Mesendoderm (in vitro differentiated cells): ENCODE measurements at regions not wholly inside any gene's neighbourhood (a gene's known extent, or its start where the extent isn't known, plus 50 kb on each side); places are given as distances from the start of the nearest gene placed in this dataset.

ENCODE experiments used
- DNase-seq: peaks from one replicate; pipeline ENCODE4 v3.0.0; 2013
- H2AK5ac ChIP-seq: 2 replicates; pipeline ENCODE4 v1.6.1; 2013; ENCODE audit warnings: low read length, inconsistent platforms
- H2BK120ac ChIP-seq: 2 replicates; pipeline ENCODE4 v1.6.1; 2013; ENCODE audit warnings: low read depth, mild to moderate bottlenecking, low read length, moderate library complexity, mixed read lengths
- H2BK15ac ChIP-seq: replicated peaks from 2 replicates; pipeline ENCODE4 v1.6.1; 2013; ENCODE audit warnings: low read depth, mild to moderate bottlenecking, moderate library complexity
- H2BK5ac ChIP-seq: 2 replicates; pipeline ENCODE4 v1.6.1; 2013; ENCODE audit warnings: low read length, inconsistent platforms
- H3K18ac ChIP-seq: 2 replicates; pipeline ENCODE4 v1.6.1; 2013; ENCODE audit warnings: mild to moderate bottlenecking, low read length, mixed read lengths
- H3K23ac ChIP-seq: one replicate; pipeline ENCODE4 v1.6.1; 2013; ENCODE audit warnings: low read length
- H3K27ac ChIP-seq: 2 replicates; pipeline ENCODE4 v1.5.1; 2013; ENCODE audit warnings: low read depth, mild to moderate bottlenecking, inconsistent platforms, low read length, moderate library complexity
- H3K27me3 ChIP-seq: 2 replicates; pipeline ENCODE4 v1.6.1; 2013; ENCODE audit warnings: low read length, control low read depth, mild to moderate bottlenecking, inconsistent platforms; ENCODE audit not compliant: insufficient read depth, poor library complexity
- H3K36me3 ChIP-seq: 2 replicates; pipeline ENCODE4 v1.6.1; 2013; ENCODE audit warnings: low read length, inconsistent platforms; ENCODE audit not compliant: control insufficient read depth, insufficient read depth
- H3K4ac ChIP-seq: one replicate; pipeline ENCODE4 v1.6.1; 2013; ENCODE audit warnings: low read depth, mild to moderate bottlenecking, low read length, moderate library complexity
- H3K4me1 ChIP-seq: 2 replicates; pipeline ENCODE4 v1.6.1; 2013; ENCODE audit warnings: low read depth, low read length, inconsistent platforms; ENCODE audit not compliant: control insufficient read depth
- H3K4me2 ChIP-seq: 2 replicates; pipeline ENCODE4 v1.6.1; 2013; ENCODE audit warnings: low read length
- H3K4me3 ChIP-seq: 2 replicates; pipeline ENCODE4 v1.5.1; 2013; ENCODE audit warnings: mild to moderate bottlenecking, low read length
- H3K56ac ChIP-seq: one replicate; pipeline ENCODE4 v1.6.1; 2013; ENCODE audit warnings: low read length
- H3K79me1 ChIP-seq: 2 replicates; pipeline ENCODE4 v1.6.1; 2013; ENCODE audit warnings: low read length, inconsistent platforms
- H3K79me2 ChIP-seq: 2 replicates; pipeline ENCODE4 v1.6.1; 2013; ENCODE audit warnings: mild to moderate bottlenecking, low read length; ENCODE audit not compliant: control insufficient read depth, insufficient read depth
- H3K9ac ChIP-seq: 2 replicates; pipeline ENCODE4 v1.6.1; 2013; ENCODE audit warnings: low read length, inconsistent platforms
- H4K5ac ChIP-seq: one replicate; pipeline ENCODE4 v1.6.1; 2013; ENCODE audit warnings: low read length
- H4K8ac ChIP-seq: one replicate; pipeline ENCODE4 v1.6.1; 2013; ENCODE audit warnings: low read depth, mild to moderate bottlenecking, control low read depth, low read length, moderate library complexity
- WGBS: extraction: QIAGEN DNeasy Blood & Tissue Kit; methylation state at CpG from one replicate; pipeline ENCODE4 v1.1.7; 2013; ENCODE audit warnings: low lambda C conversion rate, missing lambda C conversion rate; ENCODE audit not compliant: insufficient coverage; ENCODE audit errors: extremely low coverage; 5-methylcytosine and 5-hydroxymethylcytosine counted together

DNA sequence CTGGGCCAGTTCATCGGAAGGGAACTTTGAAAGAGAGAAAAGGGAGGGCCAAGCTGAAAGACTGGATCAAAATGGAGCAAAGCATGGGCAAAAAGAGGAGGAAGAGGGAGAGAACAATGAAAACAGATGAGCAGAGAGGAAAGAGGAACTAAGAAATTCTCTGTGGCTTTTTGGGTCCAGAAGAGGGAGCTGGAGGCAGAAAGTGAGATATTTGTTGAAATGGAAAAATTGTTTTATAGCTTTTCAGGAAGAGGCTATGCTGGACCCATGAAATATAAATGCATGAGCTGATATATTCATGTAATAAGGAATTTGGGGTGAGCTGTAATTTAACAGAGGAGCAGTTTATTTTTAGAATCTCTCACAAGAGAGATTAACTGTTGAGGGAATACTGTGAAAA lies 457.3 kb downstream of the DMAC1 start:
- no peak overlapping the region for H2BK120ac ChIP-seq
- no peak overlapping the region for H3K18ac ChIP-seq
- H4K5ac ChIP-seq = no peak overlapping the region
- no peak overlapping the region for H4K8ac ChIP-seq
- H3K56ac ChIP-seq = no peak overlapping the region
- H2BK5ac ChIP-seq = no peak overlapping the region
- no peak overlapping the region for H2BK15ac ChIP-seq
- H3K23ac ChIP-seq = no peak overlapping the region
- no peak overlapping the region for H3K4me2 ChIP-seq
- no CpG with 5 or more reads among the region's 1 CpG for WGBS
- H3K4ac ChIP-seq = no peak overlapping the region
- H3K4me1 ChIP-seq = peaks cover 2% of the 10 kb centered on the region
- H2AK5ac ChIP-seq = no peak overlapping the region
- H3K79me2 ChIP-seq = no peaks in the 10 kb centered on the region
- no peak for DNase-seq
- H3K9ac ChIP-seq = no peak overlapping the region
- H3K79me1 ChIP-seq = no peaks in the 10 kb centered on the region
- no peak overlapping the region for H3K4me3 ChIP-seq
- no peak overlapping the region for H3K27ac ChIP-seq
- H3K27me3 ChIP-seq = no peaks in the 10 kb centered on the region
- no peaks in the 10 kb centered on the region for H3K36me3 ChIP-seq

DNA sequence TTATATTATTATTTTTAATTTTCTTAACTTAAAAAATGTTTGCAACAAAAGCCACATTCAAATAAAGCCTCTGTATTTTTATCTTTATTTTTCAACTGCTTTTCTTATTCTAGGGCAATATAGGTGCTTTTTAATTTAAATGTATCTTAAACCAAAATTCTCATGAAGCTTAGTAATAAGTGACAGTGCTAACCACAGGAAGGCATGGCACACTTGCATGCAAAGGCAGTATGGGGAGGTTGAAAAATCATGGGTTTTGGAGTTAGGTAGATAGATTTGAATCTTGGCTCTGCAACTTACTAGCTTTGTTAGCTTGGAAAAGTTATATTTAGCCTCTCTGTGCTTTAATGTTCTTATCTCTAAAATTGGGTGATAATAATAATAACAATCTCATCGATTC lies 458.0 kb downstream of the DMAC1 start:
- no peak overlapping the region for H2BK120ac ChIP-seq
- no peak overlapping the region for H3K9ac ChIP-seq
- no peak overlapping the region for H4K8ac ChIP-seq
- no peak overlapping the region for H2BK5ac ChIP-seq
- no peaks in the 10 kb centered on the region for H3K79me1 ChIP-seq
- no peak overlapping the region for H2BK15ac ChIP-seq
- H3K4ac ChIP-seq = no peak overlapping the region
- H3K36me3 ChIP-seq = no peaks in the 10 kb centered on the region
- no peaks in the 10 kb centered on the region for H3K27me3 ChIP-seq
- H3K56ac ChIP-seq = no peak overlapping the region
- no peak overlapping the region for H2AK5ac ChIP-seq
- H3K79me2 ChIP-seq = no peaks in the 10 kb centered on the region
- H3K4me2 ChIP-seq = no peak overlapping the region
- H3K23ac ChIP-seq = no peak overlapping the region
- no peak overlapping the region for H3K18ac ChIP-seq
- H3K27ac ChIP-seq = no peak overlapping the region
- H3K4me1 ChIP-seq = peaks cover 2% of the 10 kb centered on the region
- no peak overlapping the region for H4K5ac ChIP-seq
- DNase-seq = no peak
- H3K4me3 ChIP-seq = no peak overlapping the region
- no CpG with 5 or more reads among the region's 1 CpG for WGBS

DNA sequence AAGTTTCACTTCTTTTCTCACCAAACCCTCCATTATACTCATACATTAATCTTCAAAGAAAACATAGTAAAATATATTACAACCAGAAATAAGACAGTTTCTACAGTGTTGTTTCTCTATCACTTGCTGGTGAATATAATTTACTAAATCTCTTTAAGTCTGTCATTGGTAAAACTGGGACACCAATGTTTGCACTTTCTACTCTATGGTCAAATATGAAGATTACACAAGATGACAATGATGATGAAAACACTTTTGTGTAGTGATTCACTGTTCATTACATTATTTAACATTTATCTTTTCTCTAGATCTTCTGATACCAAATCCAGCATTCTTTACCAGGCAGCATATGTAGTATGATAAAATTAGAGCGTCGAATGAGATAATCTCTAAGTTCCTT lies 459.1 kb downstream of the DMAC1 start:
- no CpG with 5 or more reads among the region's 2 CpGs for WGBS
- H3K4ac ChIP-seq = no peak overlapping the region
- no peak overlapping the region for H3K23ac ChIP-seq
- H2AK5ac ChIP-seq = no peak overlapping the region
- no peak overlapping the region for H4K5ac ChIP-seq
- H3K79me1 ChIP-seq = no peaks in the 10 kb centered on the region
- H2BK5ac ChIP-seq = no peak overlapping the region
- H3K36me3 ChIP-seq = no peaks in the 10 kb centered on the region
- H4K8ac ChIP-seq = no peak overlapping the region
- no peaks in the 10 kb centered on the region for H3K79me2 ChIP-seq
- no peak for DNase-seq
- H3K9ac ChIP-seq = no peak overlapping the region
- no peaks in the 10 kb centered on the region for H3K27me3 ChIP-seq
- no peak overlapping the region for H3K4me2 ChIP-seq
- H3K4me3 ChIP-seq = no peak overlapping the region
- no peak overlapping the region for H3K27ac ChIP-seq
- H3K18ac ChIP-seq = no peak overlapping the region
- H2BK15ac ChIP-seq = no peak overlapping the region
- no peak overlapping the region for H2BK120ac ChIP-seq
- no peak overlapping the region for H3K56ac ChIP-seq
- peaks cover 2% of the 10 kb centered on the region for H3K4me1 ChIP-seq

GRCh38 chr9:7338586-7339281 lies 460.8 kb downstream of the DMAC1 start:
- no peak overlapping the region for H3K56ac ChIP-seq
- no peak overlapping the region for H2AK5ac ChIP-seq
- H3K27me3 ChIP-seq = no peaks in the 10 kb centered on the region
- H3K4ac ChIP-seq = no peak overlapping the region
- H3K79me2 ChIP-seq = no peaks in the 10 kb centered on the region
- H3K36me3 ChIP-seq = no peaks in the 10 kb centered on the region
- H3K4me2 ChIP-seq = no peak overlapping the region
- H4K8ac ChIP-seq = no peak overlapping the region
- H2BK15ac ChIP-seq = no peak overlapping the region
- H2BK120ac ChIP-seq = no peak overlapping the region
- no peak overlapping the region for H3K9ac ChIP-seq
- DNase-seq = peak; percentile 60
- no peaks in the 10 kb centered on the region for H3K79me1 ChIP-seq
- no peak overlapping the region for H3K18ac ChIP-seq
- no peak overlapping the region for H3K23ac ChIP-seq
- no CpG with 5 or more reads among the region's 6 CpGs for WGBS
- H3K27ac ChIP-seq = no peak overlapping the region
- no peak overlapping the region for H3K4me3 ChIP-seq
- no peak overlapping the region for H4K5ac ChIP-seq
- no peak overlapping the region for H2BK5ac ChIP-seq
- peaks cover 2% of the 10 kb centered on the region for H3K4me1 ChIP-seq

GRCh38 chr9:7336356-7337065 lies 463.1 kb downstream of the DMAC1 start:
- Histone ChIP-seq H3K4ac (no peak overlapping the region), H2AK5ac (no peak overlapping the region), H3K36me3 (no peaks in the 10 kb centered on the region), H4K8ac (no peak overlapping the region), H3K9ac (no peak overlapping the region), H2BK5ac (no peak overlapping the region), H2BK120ac (no peak overlapping the region), H3K18ac (no peak overlapping the region), H3K56ac (no peak overlapping the region), H3K4me2 (no peak overlapping the region), H3K23ac (no peak overlapping the region), H3K79me1 (no peaks in the 10 kb centered on the region), H4K5ac (no peak overlapping the region), H3K79me2 (no peaks in the 10 kb centered on the region), H3K27me3 (no peaks in the 10 kb centered on the region), H3K4me1 (no peaks in the 10 kb centered on the region), H3K4me3 (no peak overlapping the region), H3K27ac (no peak overlapping the region), H2BK15ac (no peak overlapping the region)
- WGBS = no CpG with 5 or more reads among the region's 2 CpGs
- DNase-seq = peak; percentile 70
